HCT116 (cell line): ENCODE measurements at regions not wholly inside any gene's neighbourhood (a gene's known extent, or its start where the extent isn't known, plus 50 kb on each side); places are given as distances from the start of the nearest gene placed in this dataset.

Experiments
- ATAC-seq: fragments of 200-7000 bp; cut with Tn5 transposase; 2 replicates; pipeline ENCODE4 v1.9.1; 2020; ENCODE audit warnings: mild to moderate bottlenecking, moderate library complexity
- BruUV-seq: library from RNA; stranded (reverse); fragments of 400-500 nt; replicated peaks from 2 replicates; lab custom pipeline; 2021; lab: Mats Ljungman, UMichigan
- CTCF ChIA-PET: fragments of 300-600 bp; sonication (Branson Sonifier 250); formaldehyde crosslinking; loops from one replicate; lab custom pipeline; 2021; ENCODE audit warnings: antibody characterized with exemption; lab: Charles Lee
- POLR2A ChIA-PET: fragments of 300-600, 350-600 bp; sonication (Branson Sonifier 250); formaldehyde crosslinking; loops from one replicate; lab custom pipeline; 2021; ENCODE audit warnings: antibody characterized with exemption; lab: Charles Lee
- RAD21 ChIA-PET, 2 experiments: fragments of 300-600 bp; sonication (Branson Sonifier 250); formaldehyde crosslinking; loops; one replicate each; lab custom pipeline; 2023; ENCODE audit warnings: low total read pairs in 2 of 2; ENCODE audit not compliant: uncharacterized antibody in 2 of 2, unreplicated experiment in 2 of 2, low non-redundant PET in 1 of 2; lab: Charles Lee
- DNase-seq: peaks from one replicate; pipeline ENCODE4 v3.0.0-alpha.2; 2010; ENCODE audit warnings: low read depth, low spot score
- H2AFZ ChIP-seq: fragments of 200-600 bp; shearing (Covaris generic), sonication (generic); 2 replicates; pipeline ENCODE4 v1.6.1; 2017; ENCODE audit warnings: low read depth, mixed run types, mixed read lengths, antibody characterized with exemption, low read length; ENCODE audit not compliant: poor library complexity, severe bottlenecking
- H3K27ac ChIP-seq: 2 replicates; pipeline ENCODE4 v1.5.1; 2012; ENCODE audit warnings: low read depth, low read length
- H3K27me3 ChIP-seq: fragments of 200-600 bp; sonication (generic); 2 replicates; pipeline ENCODE4 v1.6.1; 2016; ENCODE audit warnings: mixed run types, low read length, mixed read lengths; ENCODE audit not compliant: insufficient read depth
- H3K36me3 ChIP-seq, 2 experiments: fragments of 200-500 bp in 1 of 2; fragments of 200-600 bp in 1 of 2; sonication (Bioruptor generic) in 1 of 2; sonication (generic) in 1 of 2; 2 replicates each; pipeline versions ENCODE4 v1.5.1 to v1.6.1; 2014 to 2016; ENCODE audit warnings: low read length in 2 of 2, inconsistent platforms in 1 of 2, mixed read lengths in 1 of 2, mixed run types in 1 of 2; ENCODE audit not compliant: insufficient read depth in 2 of 2, control insufficient read depth in 1 of 2
- H3K4me1 ChIP-seq, 2 experiments: fragments of 200-600 bp in 1 of 2; sonication (generic) in 1 of 2; 2 replicates each; pipeline versions ENCODE4 v1.5.1 to v1.6.1; 2012 to 2017; ENCODE audit warnings: low read length in 2 of 2, inconsistent platforms in 1 of 2, mild to moderate bottlenecking in 1 of 2, mixed read lengths in 1 of 2, mixed run types in 1 of 2, moderate library complexity in 1 of 2; ENCODE audit not compliant: insufficient read depth in 2 of 2, control insufficient read depth in 1 of 2
- H3K4me2 ChIP-seq: fragments of 200-600 bp; sonication (generic); 2 replicates; pipeline ENCODE4 v1.6.1; 2017; ENCODE audit warnings: mixed run types, low read length, mixed read lengths
- H3K4me3 ChIP-seq, 2 experiments: fragments of 200-600 bp in 1 of 2; sonication (generic) in 1 of 2; replicated peaks in 1 of 2; 2 replicates each; pipeline ENCODE4 v1.5.1; 2011 to 2016; ENCODE audit warnings: low read length in 2 of 2, control low read depth in 1 of 2, low read depth in 1 of 2, mild to moderate bottlenecking in 1 of 2, mixed read lengths in 1 of 2, mixed run types in 1 of 2
- H3K79me2 ChIP-seq: fragments of 200-600 bp; sonication (generic); 2 replicates; pipeline ENCODE4 v1.6.1; 2017; ENCODE audit warnings: mild to moderate bottlenecking, mixed run types, low read length, moderate library complexity, mixed read lengths; ENCODE audit not compliant: insufficient read depth
- H3K9ac ChIP-seq: fragments of 200-600 bp; sonication (generic); 2 replicates; pipeline ENCODE4 v1.6.1; 2016; ENCODE audit warnings: low read length, mixed read lengths
- H3K9me2 ChIP-seq: fragments of 200-600 bp; sonication (generic), shearing (Covaris generic); 2 replicates; pipeline ENCODE4 v1.6.1; 2017; ENCODE audit warnings: mixed run types, mild to moderate bottlenecking, moderate library complexity; ENCODE audit not compliant: insufficient read depth
- H3K9me3 ChIP-seq, 2 experiments: fragments of 200-500 bp in 1 of 2; fragments of 200-600 bp in 1 of 2; sonication (Bioruptor generic) in 1 of 2; sonication (generic) in 1 of 2; 2 replicates each; pipeline ENCODE4 v1.6.1; 2014 to 2017; ENCODE audit warnings: low read length in 2 of 2, mixed read lengths in 2 of 2, inconsistent platforms in 1 of 2, low read depth in 1 of 2, mild to moderate bottlenecking in 1 of 2, mixed run types in 1 of 2, moderate library complexity in 1 of 2; ENCODE audit not compliant: control insufficient read depth in 1 of 2, insufficient read depth in 1 of 2
- H4K20me1 ChIP-seq: fragments of 200-600 bp; sonication (generic), shearing (Covaris generic); 2 replicates; pipeline ENCODE4 v1.6.1; 2017; ENCODE audit warnings: mixed run types, mild to moderate bottlenecking, moderate library complexity; ENCODE audit not compliant: insufficient read depth
- ATF3 ChIP-seq: IDR thresholded peaks from 2 replicates; pipeline ENCODE4 v1.6.1; 2012
- CBX3 ChIP-seq: IDR thresholded peaks from 2 replicates; pipeline ENCODE4 v1.6.1; 2012; ENCODE audit warnings: low read depth
- CEBPB ChIP-seq: IDR thresholded peaks from 2 replicates; pipeline ENCODE4 v1.6.1; 2012; ENCODE audit warnings: low read depth
- CTCF ChIP-seq, 3 experiments: fragments of 200-600 bp in 1 of 3; sonication (generic) in 1 of 3; IDR thresholded peaks in 2 of 3; conservative IDR thresholded peaks in 1 of 3; 2 replicates each; pipeline ENCODE4 v1.5.1; 2012 to 2017; ENCODE audit warnings: low read depth in 2 of 3, low read length in 2 of 3, antibody characterized with exemption in 1 of 3, borderline replicate concordance in 1 of 3, control low read depth in 1 of 3, mild to moderate bottlenecking in 1 of 3, mixed read lengths in 1 of 3, mixed run types in 1 of 3, moderate library complexity in 1 of 3; ENCODE audit not compliant: insufficient read depth in 1 of 3
- EGR1 ChIP-seq: IDR thresholded peaks from 2 replicates; pipeline ENCODE4 v1.6.1; 2012; ENCODE audit warnings: low read depth
- ELF1 ChIP-seq: IDR thresholded peaks from 2 replicates; pipeline ENCODE4 v1.6.1; 2012; ENCODE audit warnings: low read depth, borderline replicate concordance
- EZH2 ChIP-seq: fragments of 200-600 bp; sonication (generic); IDR thresholded peaks from 2 replicates; pipeline ENCODE4 v1.6.1; 2017; ENCODE audit warnings: antibody characterized with exemption, mixed run types
- EZH2phosphoT487 ChIP-seq: fragments of 200-600 bp; IDR thresholded peaks from 2 replicates; pipeline ENCODE4 v1.6.1; 2018; ENCODE audit warnings: antibody characterized with exemption, borderline replicate concordance
- JUND ChIP-seq: IDR thresholded peaks from 2 replicates; pipeline ENCODE4 v1.6.1; 2012
- MAX ChIP-seq: IDR thresholded peaks from 2 replicates; pipeline ENCODE4 v1.6.1; 2012
- POLR2A ChIP-seq: IDR thresholded peaks from 2 replicates; pipeline ENCODE4 v1.7.0; 2011; ENCODE audit warnings: borderline replicate concordance; ENCODE audit not compliant: insufficient read depth, insufficient read length; ENCODE audit errors: extremely low read depth
- RAD21 ChIP-seq: IDR thresholded peaks from 2 replicates; pipeline ENCODE4 v1.6.1; 2012; ENCODE audit warnings: low read depth, mild to moderate bottlenecking
- REST ChIP-seq: IDR thresholded peaks from 2 replicates; pipeline ENCODE4 v1.6.1; 2012; ENCODE audit warnings: low read depth
- SIN3A ChIP-seq: IDR thresholded peaks from 2 replicates; pipeline ENCODE4 v1.6.1; 2012; ENCODE audit warnings: low read depth
- SRF ChIP-seq: IDR thresholded peaks from 2 replicates; pipeline ENCODE4 v1.6.1; 2012; ENCODE audit warnings: low read depth
- TCF7L2 ChIP-seq: IDR thresholded peaks from 2 replicates; pipeline ENCODE4 v1.7.0; 2011; ENCODE audit warnings: borderline replicate concordance, inconsistent platforms; ENCODE audit not compliant: insufficient read depth, insufficient read length; ENCODE audit errors: extremely low read depth
- ZBTB33 ChIP-seq: IDR thresholded peaks from 2 replicates; pipeline ENCODE4 v1.6.1; 2011; ENCODE audit warnings: mild to moderate bottlenecking, low read length, moderate library complexity; ENCODE audit not compliant: insufficient replicate concordance; ENCODE audit errors: extremely low read depth
- ZFX ChIP-seq: fragments of 450-650 bp; IDR thresholded peaks from 2 replicates; pipeline ENCODE4 v1.6.1; 2017
- intact Hi-C: fragments of 100-400 bp; cut with micrococcal nuclease; formaldehyde crosslinking; loops from 2 replicates; pipeline ENCODE4 v1.10.0; 2022

GRCh38 chr2:106041150-106041549 lies 153.0 kb downstream of the UXS1 start:
- Histone ChIP-seq H4K20me1 (no peaks in the 10 kb centered on the region), H3K4me3 (no peak overlapping the region), H3K79me2 (no peaks in the 10 kb centered on the region), H3K9ac (no peak overlapping the region), H3K9me3 (no peaks in the 10 kb centered on the region), H3K4me1 (no peaks in the 10 kb centered on the region), H2AFZ (no peak overlapping the region), H3K27ac (no peak overlapping the region), H3K4me2 (no peak overlapping the region), H3K36me3 (no peaks in the 10 kb centered on the region), H3K9me2 (no peaks in the 10 kb centered on the region), H3K27me3 (no peaks in the 10 kb centered on the region)
- TF ChIP-seq CTCF (IDR thresholded peaks at IDR 0.05 in 2 of 3, conservative IDR thresholded peaks at IDR 0.05 in 1 of 3; ENCODE audit: borderline replicate concordance in 1 of 3, insufficient read depth in 1 of 3, low read depth in 2 of 3, low read length in 2 of 3) = no peak
- no peak for TF ChIP-seq ATF3
- TF ChIP-seq ELF1 = no peak
- TF ChIP-seq CBX3 = no peak
- no peak for TF ChIP-seq SIN3A
- TF ChIP-seq TCF7L2 = no peak
- TF ChIP-seq RAD21 = no peak
- no peak for TF ChIP-seq EGR1
- no peak for TF ChIP-seq JUND
- no peak for TF ChIP-seq CEBPB
- no peak for TF ChIP-seq ZBTB33
- no peak for TF ChIP-seq EZH2
- no peak for TF ChIP-seq SRF
- TF ChIP-seq REST = no peak
- no peak for TF ChIP-seq ZFX
- no peak for TF ChIP-seq EZH2phosphoT487
- TF ChIP-seq MAX = no peak
- no peak for TF ChIP-seq POLR2A
- DNase-seq (no peak), ATAC-seq (no peak)
- intact Hi-C loops = no loop called here
- ChIA-PET RAD21 (no interaction called here), CTCF (no interaction called here), POLR2A (no interaction called here)
- BruUV-seq = no TSS peak
